ENCODE measurements at regions not wholly inside any gene's neighbourhood (a gene's known extent, or its start where the extent isn't known, plus 50 kb on each side); places are given as distances from the start of the nearest gene placed in this dataset.

- Histone ChIP-seq H3K9me3 (ENCODE audit: control insufficient read depth in 2 of 2, insufficient read depth in 1 of 2, low read length in 1 of 2) (peaks cover 0 to under 1% of the 10 kb centered on the region in 2 donors), H3K27me3 (ENCODE audit: control insufficient read depth in 2 of 2, insufficient read depth in 1 of 2, low read length in 1 of 2) (peaks cover 18 to 47% of the 10 kb centered on the region in 2 donors), H3K27ac (ENCODE audit: low read depth in 1 of 2, low read length in 1 of 2) (no peak overlapping the region), H3K36me3 (ENCODE audit: control insufficient read depth in 2 of 2, insufficient read depth in 2 of 2, low read length in 1 of 2) (no peaks in the 10 kb centered on the region), H3K4me1 (ENCODE audit: control insufficient read depth in 2 of 2, insufficient read depth in 2 of 2, low read length in 2 of 2) (peaks cover 0 to 8% of the 10 kb centered on the region in 2 donors), H3K4me3 (ENCODE audit: low read length in 2 of 2) (no peak overlapping the region)
- no peak for DNase-seq (ENCODE audit: low read depth in 6 of 9, low spot score in 9 of 9)
- 94% methylated on average over 2 of the region's 2 CpGs for WGBS
Observed at GRCh38 chr1:212519131-212519530, 86.4 kb downstream of the NENF start.

GRCh38 chr1:212520299-212520698, 87.6 kb downstream of the NENF start:
- no peaks in the 10 kb centered on the region for H3K36me3 ChIP-seq (ENCODE audit: control insufficient read depth in 2 of 2, insufficient read depth in 2 of 2, low read length in 1 of 2)
- no peaks in the 10 kb centered on the region for H3K9me3 ChIP-seq (ENCODE audit: control insufficient read depth in 2 of 2, insufficient read depth in 1 of 2, low read length in 1 of 2)
- H3K27me3 ChIP-seq (ENCODE audit: control insufficient read depth in 2 of 2, insufficient read depth in 1 of 2, low read length in 1 of 2) = peaks cover 8 to 35% of the 10 kb centered on the region in 2 donors
- no peak overlapping the region for H3K27ac ChIP-seq (ENCODE audit: low read depth in 1 of 2, low read length in 1 of 2)
- no peak for DNase-seq (ENCODE audit: low read depth in 6 of 9, low spot score in 9 of 9)
- no peaks in the 10 kb centered on the region for H3K4me1 ChIP-seq (ENCODE audit: control insufficient read depth in 2 of 2, insufficient read depth in 2 of 2, low read length in 2 of 2)
- no peak overlapping the region for H3K4me3 ChIP-seq (ENCODE audit: low read length in 2 of 2)

- Histone ChIP-seq H3K9me3 (ENCODE audit: control insufficient read depth in 2 of 2, insufficient read depth in 1 of 2, low read length in 1 of 2) (no peaks in the 10 kb centered on the region), H3K27me3 (ENCODE audit: control insufficient read depth in 2 of 2, insufficient read depth in 1 of 2, low read length in 1 of 2) (peaks cover 5 to 32% of the 10 kb centered on the region in 2 donors), H3K27ac (ENCODE audit: low read depth in 1 of 2, low read length in 1 of 2) (no peak overlapping the region), H3K4me3 (ENCODE audit: low read length in 2 of 2) (no peak overlapping the region), H3K36me3 (ENCODE audit: control insufficient read depth in 2 of 2, insufficient read depth in 2 of 2, low read length in 1 of 2) (no peaks in the 10 kb centered on the region), H3K4me1 (ENCODE audit: control insufficient read depth in 2 of 2, insufficient read depth in 2 of 2, low read length in 2 of 2) (no peaks in the 10 kb centered on the region)
- DNase-seq (ENCODE audit: low read depth in 6 of 9, low spot score in 9 of 9) = no peak
- 99% methylated on average over 5 of the region's 5 CpGs for WGBS
Observed at GRCh38 chr1:212520746-212521145, 87.8 kb upstream of the ATF3 start.

GRCh38 chr1:212525479-212526110, 83.0 kb upstream of the ATF3 start:
- H3K4me3 ChIP-seq (ENCODE audit: low read length in 2 of 2) = no peak overlapping the region
- WGBS = 96% methylated on average over 7 of the region's 7 CpGs
- peaks cover 0 to 7% of the 10 kb centered on the region in 2 donors for H3K27me3 ChIP-seq (ENCODE audit: control insufficient read depth in 2 of 2, insufficient read depth in 1 of 2, low read length in 1 of 2)
- H3K4me1 ChIP-seq (ENCODE audit: control insufficient read depth in 2 of 2, insufficient read depth in 2 of 2, low read length in 2 of 2) = no peaks in the 10 kb centered on the region
- H3K36me3 ChIP-seq (ENCODE audit: control insufficient read depth in 2 of 2, insufficient read depth in 2 of 2, low read length in 1 of 2) = no peaks in the 10 kb centered on the region
- no peaks in the 10 kb centered on the region for H3K9me3 ChIP-seq (ENCODE audit: control insufficient read depth in 2 of 2, insufficient read depth in 1 of 2, low read length in 1 of 2)
- no peak overlapping the region for H3K27ac ChIP-seq (ENCODE audit: low read depth in 1 of 2, low read length in 1 of 2)
- DNase-seq (ENCODE audit: low read depth in 6 of 9, low spot score in 9 of 9) = no peak

GRCh38 chr1:212526111-212526491, 82.5 kb upstream of the ATF3 start:
- no peaks in the 10 kb centered on the region for H3K36me3 ChIP-seq (ENCODE audit: control insufficient read depth in 2 of 2, insufficient read depth in 2 of 2, low read length in 1 of 2)
- H3K4me3 ChIP-seq (ENCODE audit: low read length in 2 of 2) = no peak overlapping the region
- WGBS = 94% methylated on average over 5 of the region's 5 CpGs
- DNase-seq (ENCODE audit: low read depth in 6 of 9, low spot score in 9 of 9) = no peak
- peaks cover 0 to 7% of the 10 kb centered on the region in 2 donors for H3K27me3 ChIP-seq (ENCODE audit: control insufficient read depth in 2 of 2, insufficient read depth in 1 of 2, low read length in 1 of 2)
- H3K27ac ChIP-seq (ENCODE audit: low read depth in 1 of 2, low read length in 1 of 2) = no peak overlapping the region
- no peaks in the 10 kb centered on the region for H3K4me1 ChIP-seq (ENCODE audit: control insufficient read depth in 2 of 2, insufficient read depth in 2 of 2, low read length in 2 of 2)
- no peaks in the 10 kb centered on the region for H3K9me3 ChIP-seq (ENCODE audit: control insufficient read depth in 2 of 2, insufficient read depth in 1 of 2, low read length in 1 of 2)

GRCh38 chr1:212528501-212528900, 80.1 kb upstream of the ATF3 start:
- Histone ChIP-seq H3K4me3 (ENCODE audit: low read length in 2 of 2) (no peak overlapping the region), H3K27ac (ENCODE audit: low read depth in 1 of 2, low read length in 1 of 2) (no peak overlapping the region), H3K36me3 (ENCODE audit: control insufficient read depth in 2 of 2, insufficient read depth in 2 of 2, low read length in 1 of 2) (no peaks in the 10 kb centered on the region), H3K4me1 (ENCODE audit: control insufficient read depth in 2 of 2, insufficient read depth in 2 of 2, low read length in 2 of 2) (no peaks in the 10 kb centered on the region), H3K27me3 (ENCODE audit: control insufficient read depth in 2 of 2, insufficient read depth in 1 of 2, low read length in 1 of 2) (peaks cover 0 to 7% of the 10 kb centered on the region in 2 donors), H3K9me3 (ENCODE audit: control insufficient read depth in 2 of 2, insufficient read depth in 1 of 2, low read length in 1 of 2) (no peaks in the 10 kb centered on the region)
- 98% methylated on average over 1 of the region's 1 CpG for WGBS
- no peak for DNase-seq (ENCODE audit: low read depth in 6 of 9, low spot score in 9 of 9)

- Histone ChIP-seq H3K36me3 (ENCODE audit: control insufficient read depth in 2 of 2, insufficient read depth in 2 of 2, low read length in 1 of 2) (no peaks in the 10 kb centered on the region), H3K4me3 (ENCODE audit: low read length in 2 of 2) (no peak overlapping the region), H3K27me3 (ENCODE audit: control insufficient read depth in 2 of 2, insufficient read depth in 1 of 2, low read length in 1 of 2) (peaks cover 0 to 7% of the 10 kb centered on the region in 2 donors), H3K9me3 (ENCODE audit: control insufficient read depth in 2 of 2, insufficient read depth in 1 of 2, low read length in 1 of 2) (no peaks in the 10 kb centered on the region), H3K4me1 (ENCODE audit: control insufficient read depth in 2 of 2, insufficient read depth in 2 of 2, low read length in 2 of 2) (no peaks in the 10 kb centered on the region), H3K27ac (ENCODE audit: low read depth in 1 of 2, low read length in 1 of 2) (no peak overlapping the region)
- WGBS = 92% methylated on average over 6 of the region's 6 CpGs
- DNase-seq (ENCODE audit: low read depth in 6 of 9, low spot score in 9 of 9) = no peak
Observed at GRCh38 chr1:212529211-212529741, 79.3 kb upstream of the ATF3 start.

- 93% methylated on average over 3 of the region's 3 CpGs for WGBS
- no peak overlapping the region for H3K27ac ChIP-seq (ENCODE audit: low read depth in 1 of 2, low read length in 1 of 2)
- H3K36me3 ChIP-seq (ENCODE audit: control insufficient read depth in 2 of 2, insufficient read depth in 2 of 2, low read length in 1 of 2) = no peaks in the 10 kb centered on the region
- H3K27me3 ChIP-seq (ENCODE audit: control insufficient read depth in 2 of 2, insufficient read depth in 1 of 2, low read length in 1 of 2) = peaks cover 0 to 3% of the 10 kb centered on the region in 2 donors
- no peaks in the 10 kb centered on the region for H3K9me3 ChIP-seq (ENCODE audit: control insufficient read depth in 2 of 2, insufficient read depth in 1 of 2, low read length in 1 of 2)
- no peaks in the 10 kb centered on the region for H3K4me1 ChIP-seq (ENCODE audit: control insufficient read depth in 2 of 2, insufficient read depth in 2 of 2, low read length in 2 of 2)
- H3K4me3 ChIP-seq (ENCODE audit: low read length in 2 of 2) = no peak overlapping the region
- no peak for DNase-seq (ENCODE audit: low read depth in 6 of 9, low spot score in 9 of 9)
Observed at GRCh38 chr1:212531267-212531666, 77.3 kb upstream of the ATF3 start.

- Histone ChIP-seq H3K27ac (ENCODE audit: low read depth in 1 of 2, low read length in 1 of 2) (no peak overlapping the region), H3K36me3 (ENCODE audit: control insufficient read depth in 2 of 2, insufficient read depth in 2 of 2, low read length in 1 of 2) (no peaks in the 10 kb centered on the region), H3K27me3 (ENCODE audit: control insufficient read depth in 2 of 2, insufficient read depth in 1 of 2, low read length in 1 of 2) (peaks cover 0 to 4% of the 10 kb centered on the region in 2 donors), H3K4me1 (ENCODE audit: control insufficient read depth in 2 of 2, insufficient read depth in 2 of 2, low read length in 2 of 2) (no peaks in the 10 kb centered on the region), H3K4me3 (ENCODE audit: low read length in 2 of 2) (no peak overlapping the region), H3K9me3 (ENCODE audit: control insufficient read depth in 2 of 2, insufficient read depth in 1 of 2, low read length in 1 of 2) (peaks cover 0 to 2% of the 10 kb centered on the region in 2 donors)
- DNase-seq (ENCODE audit: low read depth in 6 of 9, low spot score in 9 of 9) = no peak
- 86% methylated on average over 1 of the region's 1 CpG for whole genome bisulfite sequencing
Observed at GRCh38 chr1:212531796-212532195, 76.8 kb upstream of the ATF3 start.
